ENCODE measurements at regions not wholly inside any gene's neighbourhood (a gene's known extent, or its start where the extent isn't known, plus 50 kb on each side); places are given as distances from the start of the nearest gene placed in this dataset.

GRCh38 chr9:113795811-113796392 is 80.2 kb upstream of the ZNF618 start:
- no peak for TF ChIP-seq CTCF (conservative IDR thresholded peaks at IDR 0.05; ENCODE audit: low read depth, low read length)
- DNase-seq (ENCODE audit: low read depth), result no peak
- no peak overlapping the region for H3K4me3 ChIP-seq (ENCODE audit: low read length)

- no peak overlapping the region for H3K4me3 ChIP-seq (ENCODE audit: low read length)
- DNase-seq (ENCODE audit: low read depth), result no peak
- TF ChIP-seq CTCF (conservative IDR thresholded peaks at IDR 0.05; ENCODE audit: low read depth, low read length), result no peak
These were observed 79.3 kb upstream of the ZNF618 start for GRCh38 chr9:113796646-113797426.

- no peak for TF ChIP-seq CTCF (conservative IDR thresholded peaks at IDR 0.05; ENCODE audit: low read depth, low read length)
- no peak overlapping the region for H3K4me3 ChIP-seq (ENCODE audit: low read length)
- DNase-seq (ENCODE audit: low read depth), result no peak
These were observed 77.8 kb upstream of the ZNF618 start for GRCh38 chr9:113798062-113799030.

- H3K4me3 ChIP-seq (ENCODE audit: low read length), result no peak overlapping the region
- no peak for TF ChIP-seq CTCF (conservative IDR thresholded peaks at IDR 0.05; ENCODE audit: low read depth, low read length)
- no peak for DNase-seq (ENCODE audit: low read depth)
These were observed 75.8 kb upstream of the ZNF618 start for GRCh38 chr9:113800276-113800675.

GRCh38 chr9:113803811-113804589 is 72.1 kb upstream of the ZNF618 start:
- no peak for TF ChIP-seq CTCF (conservative IDR thresholded peaks at IDR 0.05; ENCODE audit: low read depth, low read length)
- no peak overlapping the region for H3K4me3 ChIP-seq (ENCODE audit: low read length)
- DNase-seq (ENCODE audit: low read depth), result no peak

- DNase-seq (ENCODE audit: low read depth), result no peak
- no peak for TF ChIP-seq CTCF (conservative IDR thresholded peaks at IDR 0.05; ENCODE audit: low read depth, low read length)
- H3K4me3 ChIP-seq (ENCODE audit: low read length), result no peak overlapping the region
These were observed 70.5 kb upstream of the ZNF618 start for GRCh38 chr9:113805486-113806132.
